HCT116 (cell line): ENCODE measurements at regions not wholly inside any gene's neighbourhood (a gene's known extent, or its start where the extent isn't known, plus 50 kb on each side); places are given as distances from the start of the nearest gene placed in this dataset.

Experiments used
- ATAC-seq: fragments of 200-7000 bp; cut with Tn5 transposase; 2 replicates; pipeline ENCODE4 v1.9.1; 2020; ENCODE audit warnings: mild to moderate bottlenecking, moderate library complexity
- BruUV-seq: library from RNA; stranded (reverse); fragments of 400-500 nt; replicated peaks from 2 replicates; lab custom pipeline; 2021; lab: Mats Ljungman, UMichigan
- CTCF ChIA-PET: fragments of 300-600 bp; sonication (Branson Sonifier 250); formaldehyde crosslinking; loops from one replicate; lab custom pipeline; 2021; ENCODE audit warnings: antibody characterized with exemption; lab: Charles Lee
- POLR2A ChIA-PET: fragments of 300-600, 350-600 bp; sonication (Branson Sonifier 250); formaldehyde crosslinking; loops from one replicate; lab custom pipeline; 2021; ENCODE audit warnings: antibody characterized with exemption; lab: Charles Lee
- RAD21 ChIA-PET, 2 experiments: fragments of 300-600 bp; sonication (Branson Sonifier 250); formaldehyde crosslinking; loops; one replicate each; lab custom pipeline; 2023; ENCODE audit warnings: low total read pairs in 2 of 2; ENCODE audit not compliant: uncharacterized antibody in 2 of 2, unreplicated experiment in 2 of 2, low non-redundant PET in 1 of 2; lab: Charles Lee
- DNase-seq: peaks from one replicate; pipeline ENCODE4 v3.0.0-alpha.2; 2010; ENCODE audit warnings: low read depth, low spot score
- H2AFZ ChIP-seq: fragments of 200-600 bp; shearing (Covaris generic), sonication (generic); 2 replicates; pipeline ENCODE4 v1.6.1; 2017; ENCODE audit warnings: low read depth, mixed run types, mixed read lengths, antibody characterized with exemption, low read length; ENCODE audit not compliant: poor library complexity, severe bottlenecking
- H3K27ac ChIP-seq: 2 replicates; pipeline ENCODE4 v1.5.1; 2012; ENCODE audit warnings: low read depth, low read length
- H3K27me3 ChIP-seq: fragments of 200-600 bp; sonication (generic); 2 replicates; pipeline ENCODE4 v1.6.1; 2016; ENCODE audit warnings: mixed run types, low read length, mixed read lengths; ENCODE audit not compliant: insufficient read depth
- H3K36me3 ChIP-seq, 2 experiments: fragments of 200-500 bp in 1 of 2; fragments of 200-600 bp in 1 of 2; sonication (Bioruptor generic) in 1 of 2; sonication (generic) in 1 of 2; 2 replicates each; pipeline versions ENCODE4 v1.5.1 to v1.6.1; 2014 to 2016; ENCODE audit warnings: low read length in 2 of 2, inconsistent platforms in 1 of 2, mixed read lengths in 1 of 2, mixed run types in 1 of 2; ENCODE audit not compliant: insufficient read depth in 2 of 2, control insufficient read depth in 1 of 2
- H3K4me1 ChIP-seq, 2 experiments: fragments of 200-600 bp in 1 of 2; sonication (generic) in 1 of 2; 2 replicates each; pipeline versions ENCODE4 v1.5.1 to v1.6.1; 2012 to 2017; ENCODE audit warnings: low read length in 2 of 2, inconsistent platforms in 1 of 2, mild to moderate bottlenecking in 1 of 2, mixed read lengths in 1 of 2, mixed run types in 1 of 2, moderate library complexity in 1 of 2; ENCODE audit not compliant: insufficient read depth in 2 of 2, control insufficient read depth in 1 of 2
- H3K4me2 ChIP-seq: fragments of 200-600 bp; sonication (generic); 2 replicates; pipeline ENCODE4 v1.6.1; 2017; ENCODE audit warnings: mixed run types, low read length, mixed read lengths
- H3K4me3 ChIP-seq, 2 experiments: fragments of 200-600 bp in 1 of 2; sonication (generic) in 1 of 2; replicated peaks in 1 of 2; 2 replicates each; pipeline ENCODE4 v1.5.1; 2011 to 2016; ENCODE audit warnings: low read length in 2 of 2, control low read depth in 1 of 2, low read depth in 1 of 2, mild to moderate bottlenecking in 1 of 2, mixed read lengths in 1 of 2, mixed run types in 1 of 2
- H3K79me2 ChIP-seq: fragments of 200-600 bp; sonication (generic); 2 replicates; pipeline ENCODE4 v1.6.1; 2017; ENCODE audit warnings: mild to moderate bottlenecking, mixed run types, low read length, moderate library complexity, mixed read lengths; ENCODE audit not compliant: insufficient read depth
- H3K9ac ChIP-seq: fragments of 200-600 bp; sonication (generic); 2 replicates; pipeline ENCODE4 v1.6.1; 2016; ENCODE audit warnings: low read length, mixed read lengths
- H3K9me2 ChIP-seq: fragments of 200-600 bp; sonication (generic), shearing (Covaris generic); 2 replicates; pipeline ENCODE4 v1.6.1; 2017; ENCODE audit warnings: mixed run types, mild to moderate bottlenecking, moderate library complexity; ENCODE audit not compliant: insufficient read depth
- H3K9me3 ChIP-seq, 2 experiments: fragments of 200-500 bp in 1 of 2; fragments of 200-600 bp in 1 of 2; sonication (Bioruptor generic) in 1 of 2; sonication (generic) in 1 of 2; 2 replicates each; pipeline ENCODE4 v1.6.1; 2014 to 2017; ENCODE audit warnings: low read length in 2 of 2, mixed read lengths in 2 of 2, inconsistent platforms in 1 of 2, low read depth in 1 of 2, mild to moderate bottlenecking in 1 of 2, mixed run types in 1 of 2, moderate library complexity in 1 of 2; ENCODE audit not compliant: control insufficient read depth in 1 of 2, insufficient read depth in 1 of 2
- H4K20me1 ChIP-seq: fragments of 200-600 bp; sonication (generic), shearing (Covaris generic); 2 replicates; pipeline ENCODE4 v1.6.1; 2017; ENCODE audit warnings: mixed run types, mild to moderate bottlenecking, moderate library complexity; ENCODE audit not compliant: insufficient read depth
- ATF3 ChIP-seq: IDR thresholded peaks from 2 replicates; pipeline ENCODE4 v1.6.1; 2012
- CBX3 ChIP-seq: IDR thresholded peaks from 2 replicates; pipeline ENCODE4 v1.6.1; 2012; ENCODE audit warnings: low read depth
- CEBPB ChIP-seq: IDR thresholded peaks from 2 replicates; pipeline ENCODE4 v1.6.1; 2012; ENCODE audit warnings: low read depth
- EZH2 ChIP-seq: fragments of 200-600 bp; sonication (generic); IDR thresholded peaks from 2 replicates; pipeline ENCODE4 v1.6.1; 2017; ENCODE audit warnings: antibody characterized with exemption, mixed run types
- EZH2phosphoT487 ChIP-seq: fragments of 200-600 bp; IDR thresholded peaks from 2 replicates; pipeline ENCODE4 v1.6.1; 2018; ENCODE audit warnings: antibody characterized with exemption, borderline replicate concordance
- FOSL1 ChIP-seq: IDR thresholded peaks from 2 replicates; pipeline ENCODE4 v1.6.1; 2012; ENCODE audit warnings: low read depth
- MAX ChIP-seq: IDR thresholded peaks from 2 replicates; pipeline ENCODE4 v1.6.1; 2012
- POLR2AphosphoS5 ChIP-seq: IDR thresholded peaks from 2 replicates; pipeline ENCODE4 v1.6.1; 2011; ENCODE audit warnings: mild to moderate bottlenecking, low read depth, low read length, moderate library complexity
- RAD21 ChIP-seq: IDR thresholded peaks from 2 replicates; pipeline ENCODE4 v1.6.1; 2012; ENCODE audit warnings: low read depth, mild to moderate bottlenecking
- SIN3A ChIP-seq: IDR thresholded peaks from 2 replicates; pipeline ENCODE4 v1.6.1; 2012; ENCODE audit warnings: low read depth
- SP1 ChIP-seq: IDR thresholded peaks from 2 replicates; pipeline ENCODE4 v1.6.1; 2012; ENCODE audit warnings: low read depth
- TCF7L2 ChIP-seq: IDR thresholded peaks from 2 replicates; pipeline ENCODE4 v1.7.0; 2011; ENCODE audit warnings: borderline replicate concordance, inconsistent platforms; ENCODE audit not compliant: insufficient read depth, insufficient read length; ENCODE audit errors: extremely low read depth
- ZBTB33 ChIP-seq: IDR thresholded peaks from 2 replicates; pipeline ENCODE4 v1.6.1; 2011; ENCODE audit warnings: mild to moderate bottlenecking, low read length, moderate library complexity; ENCODE audit not compliant: insufficient replicate concordance; ENCODE audit errors: extremely low read depth
- intact Hi-C: fragments of 100-400 bp; cut with micrococcal nuclease; formaldehyde crosslinking; loops from 2 replicates; pipeline ENCODE4 v1.10.0; 2022
- TF ChIP-seq, protein P1 (sequence below), 3 experiments: fragments of 200-600 bp in 1 of 3; sonication (generic) in 1 of 3; IDR thresholded peaks in 2 of 3; conservative IDR thresholded peaks in 1 of 3; 2 replicates each; pipeline ENCODE4 v1.5.1; 2012 to 2017; ENCODE audit warnings: low read depth in 2 of 3, low read length in 2 of 3, antibody characterized with exemption in 1 of 3, borderline replicate concordance in 1 of 3, control low read depth in 1 of 3, mild to moderate bottlenecking in 1 of 3, mixed read lengths in 1 of 3, mixed run types in 1 of 3, moderate library complexity in 1 of 3; ENCODE audit not compliant: insufficient read depth in 1 of 3

DNA sequence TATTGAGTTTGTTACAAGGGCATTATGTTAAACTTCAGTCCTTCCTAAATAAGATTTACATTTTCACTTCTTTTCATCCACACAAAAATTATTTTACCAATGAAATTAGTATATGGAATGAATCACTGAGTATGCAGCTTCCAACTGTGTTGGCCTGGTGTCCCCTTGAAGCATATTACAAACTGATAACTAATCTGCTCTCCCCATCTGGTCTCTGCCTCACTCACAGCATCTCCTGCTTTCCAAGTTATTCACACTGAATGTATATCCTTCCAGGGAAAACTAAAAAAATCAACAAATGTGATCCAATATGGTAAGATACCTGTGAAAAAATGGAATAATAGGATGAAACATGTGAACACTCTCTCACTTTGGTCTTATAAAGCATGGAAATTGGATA is 90.0 kb upstream of the NYAP2 start:
- no peaks in the 10 kb centered on the region for H3K4me1 ChIP-seq
- H2AFZ ChIP-seq = no peak overlapping the region
- TF ChIP-seq SP1 (no peak), ZBTB33 (no peak), POLR2AphosphoS5 (no peak), EZH2 (no peak), FOSL1 (no peak), EZH2phosphoT487 (no peak), CEBPB (no peak), MAX (no peak), RAD21 (no peak), TCF7L2 (no peak), SIN3A (no peak), ATF3 (no peak), CBX3 (no peak)
- TF ChIP-seq, protein P1, sequence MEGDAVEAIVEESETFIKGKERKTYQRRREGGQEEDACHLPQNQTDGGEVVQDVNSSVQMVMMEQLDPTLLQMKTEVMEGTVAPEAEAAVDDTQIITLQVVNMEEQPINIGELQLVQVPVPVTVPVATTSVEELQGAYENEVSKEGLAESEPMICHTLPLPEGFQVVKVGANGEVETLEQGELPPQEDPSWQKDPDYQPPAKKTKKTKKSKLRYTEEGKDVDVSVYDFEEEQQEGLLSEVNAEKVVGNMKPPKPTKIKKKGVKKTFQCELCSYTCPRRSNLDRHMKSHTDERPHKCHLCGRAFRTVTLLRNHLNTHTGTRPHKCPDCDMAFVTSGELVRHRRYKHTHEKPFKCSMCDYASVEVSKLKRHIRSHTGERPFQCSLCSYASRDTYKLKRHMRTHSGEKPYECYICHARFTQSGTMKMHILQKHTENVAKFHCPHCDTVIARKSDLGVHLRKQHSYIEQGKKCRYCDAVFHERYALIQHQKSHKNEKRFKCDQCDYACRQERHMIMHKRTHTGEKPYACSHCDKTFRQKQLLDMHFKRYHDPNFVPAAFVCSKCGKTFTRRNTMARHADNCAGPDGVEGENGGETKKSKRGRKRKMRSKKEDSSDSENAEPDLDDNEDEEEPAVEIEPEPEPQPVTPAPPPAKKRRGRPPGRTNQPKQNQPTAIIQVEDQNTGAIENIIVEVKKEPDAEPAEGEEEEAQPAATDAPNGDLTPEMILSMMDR (IDR thresholded peaks at IDR 0.05 in 2 of 3, conservative IDR thresholded peaks at IDR 0.05 in 1 of 3; ENCODE audit: borderline replicate concordance in 1 of 3, insufficient read depth in 1 of 3, low read depth in 2 of 3, low read length in 2 of 3) = no peak
- TF ChIP-seq, all 23 proteins: peak for 0
- Histone ChIP-seq H4K20me1 (no peaks in the 10 kb centered on the region), H3K9ac (no peak overlapping the region), H3K9me2 (no peaks in the 10 kb centered on the region), H3K36me3 (no peaks in the 10 kb centered on the region), H3K4me2 (no peak overlapping the region), H3K27ac (no peak overlapping the region), H3K79me2 (no peaks in the 10 kb centered on the region), H3K9me3 (no peaks in the 10 kb centered on the region), H3K4me3 (no peak overlapping the region), H3K27me3 (no peaks in the 10 kb centered on the region)
- ChIA-PET POLR2A (no interaction called here), RAD21 (no interaction called here), CTCF (no interaction called here)
- ATAC-seq = no peak
- intact Hi-C loops = no loop called here
- no TSS peak for BruUV-seq
- DNase-seq = no peak
